HCT116 (cell line): ENCODE measurements at regions not wholly inside any gene's neighbourhood (a gene's known extent, or its start where the extent isn't known, plus 50 kb on each side); places are given as distances from the start of the nearest gene placed in this dataset.

Experiments
- ATAC-seq: fragments of 200-7000 bp; cut with Tn5 transposase; 2 replicates; pipeline ENCODE4 v1.9.1; 2020; ENCODE audit warnings: mild to moderate bottlenecking, moderate library complexity
- BruUV-seq: library from RNA; stranded (reverse); fragments of 400-500 nt; replicated peaks from 2 replicates; lab custom pipeline; 2021; lab: Mats Ljungman, UMichigan
- CTCF ChIA-PET: fragments of 300-600 bp; sonication (Branson Sonifier 250); formaldehyde crosslinking; loops from one replicate; lab custom pipeline; 2021; ENCODE audit warnings: antibody characterized with exemption; lab: Charles Lee
- POLR2A ChIA-PET: fragments of 300-600, 350-600 bp; sonication (Branson Sonifier 250); formaldehyde crosslinking; loops from one replicate; lab custom pipeline; 2021; ENCODE audit warnings: antibody characterized with exemption; lab: Charles Lee
- RAD21 ChIA-PET, 2 experiments: fragments of 300-600 bp; sonication (Branson Sonifier 250); formaldehyde crosslinking; loops; one replicate each; lab custom pipeline; 2023; ENCODE audit warnings: low total read pairs in 2 of 2; ENCODE audit not compliant: uncharacterized antibody in 2 of 2, unreplicated experiment in 2 of 2, low non-redundant PET in 1 of 2; lab: Charles Lee
- DNase-seq: peaks from one replicate; pipeline ENCODE4 v3.0.0-alpha.2; 2010; ENCODE audit warnings: low read depth, low spot score
- H2AFZ ChIP-seq: fragments of 200-600 bp; shearing (Covaris generic), sonication (generic); 2 replicates; pipeline ENCODE4 v1.6.1; 2017; ENCODE audit warnings: low read depth, mixed run types, mixed read lengths, antibody characterized with exemption, low read length; ENCODE audit not compliant: poor library complexity, severe bottlenecking
- H3K27ac ChIP-seq: 2 replicates; pipeline ENCODE4 v1.5.1; 2012; ENCODE audit warnings: low read depth, low read length
- H3K27me3 ChIP-seq: fragments of 200-600 bp; sonication (generic); 2 replicates; pipeline ENCODE4 v1.6.1; 2016; ENCODE audit warnings: mixed run types, low read length, mixed read lengths; ENCODE audit not compliant: insufficient read depth
- H3K36me3 ChIP-seq, 2 experiments: fragments of 200-500 bp in 1 of 2; fragments of 200-600 bp in 1 of 2; sonication (Bioruptor generic) in 1 of 2; sonication (generic) in 1 of 2; 2 replicates each; pipeline versions ENCODE4 v1.5.1 to v1.6.1; 2014 to 2016; ENCODE audit warnings: low read length in 2 of 2, inconsistent platforms in 1 of 2, mixed read lengths in 1 of 2, mixed run types in 1 of 2; ENCODE audit not compliant: insufficient read depth in 2 of 2, control insufficient read depth in 1 of 2
- H3K4me1 ChIP-seq, 2 experiments: fragments of 200-600 bp in 1 of 2; sonication (generic) in 1 of 2; 2 replicates each; pipeline versions ENCODE4 v1.5.1 to v1.6.1; 2012 to 2017; ENCODE audit warnings: low read length in 2 of 2, inconsistent platforms in 1 of 2, mild to moderate bottlenecking in 1 of 2, mixed read lengths in 1 of 2, mixed run types in 1 of 2, moderate library complexity in 1 of 2; ENCODE audit not compliant: insufficient read depth in 2 of 2, control insufficient read depth in 1 of 2
- H3K4me2 ChIP-seq: fragments of 200-600 bp; sonication (generic); 2 replicates; pipeline ENCODE4 v1.6.1; 2017; ENCODE audit warnings: mixed run types, low read length, mixed read lengths
- H3K4me3 ChIP-seq, 2 experiments: fragments of 200-600 bp in 1 of 2; sonication (generic) in 1 of 2; replicated peaks in 1 of 2; 2 replicates each; pipeline ENCODE4 v1.5.1; 2011 to 2016; ENCODE audit warnings: low read length in 2 of 2, control low read depth in 1 of 2, low read depth in 1 of 2, mild to moderate bottlenecking in 1 of 2, mixed read lengths in 1 of 2, mixed run types in 1 of 2
- H3K79me2 ChIP-seq: fragments of 200-600 bp; sonication (generic); 2 replicates; pipeline ENCODE4 v1.6.1; 2017; ENCODE audit warnings: mild to moderate bottlenecking, mixed run types, low read length, moderate library complexity, mixed read lengths; ENCODE audit not compliant: insufficient read depth
- H3K9ac ChIP-seq: fragments of 200-600 bp; sonication (generic); 2 replicates; pipeline ENCODE4 v1.6.1; 2016; ENCODE audit warnings: low read length, mixed read lengths
- H3K9me2 ChIP-seq: fragments of 200-600 bp; sonication (generic), shearing (Covaris generic); 2 replicates; pipeline ENCODE4 v1.6.1; 2017; ENCODE audit warnings: mixed run types, mild to moderate bottlenecking, moderate library complexity; ENCODE audit not compliant: insufficient read depth
- H3K9me3 ChIP-seq, 2 experiments: fragments of 200-500 bp in 1 of 2; fragments of 200-600 bp in 1 of 2; sonication (Bioruptor generic) in 1 of 2; sonication (generic) in 1 of 2; 2 replicates each; pipeline ENCODE4 v1.6.1; 2014 to 2017; ENCODE audit warnings: low read length in 2 of 2, mixed read lengths in 2 of 2, inconsistent platforms in 1 of 2, low read depth in 1 of 2, mild to moderate bottlenecking in 1 of 2, mixed run types in 1 of 2, moderate library complexity in 1 of 2; ENCODE audit not compliant: control insufficient read depth in 1 of 2, insufficient read depth in 1 of 2
- H4K20me1 ChIP-seq: fragments of 200-600 bp; sonication (generic), shearing (Covaris generic); 2 replicates; pipeline ENCODE4 v1.6.1; 2017; ENCODE audit warnings: mixed run types, mild to moderate bottlenecking, moderate library complexity; ENCODE audit not compliant: insufficient read depth
- CBX3 ChIP-seq: IDR thresholded peaks from 2 replicates; pipeline ENCODE4 v1.6.1; 2012; ENCODE audit warnings: low read depth
- CEBPB ChIP-seq: IDR thresholded peaks from 2 replicates; pipeline ENCODE4 v1.6.1; 2012; ENCODE audit warnings: low read depth
- CTCF ChIP-seq, 3 experiments: fragments of 200-600 bp in 1 of 3; sonication (generic) in 1 of 3; IDR thresholded peaks in 2 of 3; conservative IDR thresholded peaks in 1 of 3; 2 replicates each; pipeline ENCODE4 v1.5.1; 2012 to 2017; ENCODE audit warnings: low read depth in 2 of 3, low read length in 2 of 3, antibody characterized with exemption in 1 of 3, borderline replicate concordance in 1 of 3, control low read depth in 1 of 3, mild to moderate bottlenecking in 1 of 3, mixed read lengths in 1 of 3, mixed run types in 1 of 3, moderate library complexity in 1 of 3; ENCODE audit not compliant: insufficient read depth in 1 of 3
- EGR1 ChIP-seq: IDR thresholded peaks from 2 replicates; pipeline ENCODE4 v1.6.1; 2012; ENCODE audit warnings: low read depth
- JUND ChIP-seq: IDR thresholded peaks from 2 replicates; pipeline ENCODE4 v1.6.1; 2012
- MAX ChIP-seq: IDR thresholded peaks from 2 replicates; pipeline ENCODE4 v1.6.1; 2012
- POLR2A ChIP-seq: IDR thresholded peaks from 2 replicates; pipeline ENCODE4 v1.7.0; 2011; ENCODE audit warnings: borderline replicate concordance; ENCODE audit not compliant: insufficient read depth, insufficient read length; ENCODE audit errors: extremely low read depth
- POLR2AphosphoS5 ChIP-seq: IDR thresholded peaks from 2 replicates; pipeline ENCODE4 v1.6.1; 2011; ENCODE audit warnings: mild to moderate bottlenecking, low read depth, low read length, moderate library complexity
- RAD21 ChIP-seq: IDR thresholded peaks from 2 replicates; pipeline ENCODE4 v1.6.1; 2012; ENCODE audit warnings: low read depth, mild to moderate bottlenecking
- SIN3A ChIP-seq: IDR thresholded peaks from 2 replicates; pipeline ENCODE4 v1.6.1; 2012; ENCODE audit warnings: low read depth
- SRF ChIP-seq: IDR thresholded peaks from 2 replicates; pipeline ENCODE4 v1.6.1; 2012; ENCODE audit warnings: low read depth
- TCF7L2 ChIP-seq: IDR thresholded peaks from 2 replicates; pipeline ENCODE4 v1.7.0; 2011; ENCODE audit warnings: borderline replicate concordance, inconsistent platforms; ENCODE audit not compliant: insufficient read depth, insufficient read length; ENCODE audit errors: extremely low read depth
- ZNF274 ChIP-seq: fragments of 200-500 bp; sonication (Bioruptor generic); IDR thresholded peaks from 2 replicates; pipeline ENCODE4 v1.6.1; 2014; ENCODE audit warnings: mild to moderate bottlenecking, low read depth, low read length, inconsistent platforms
- intact Hi-C: fragments of 100-400 bp; cut with micrococcal nuclease; formaldehyde crosslinking; loops from 2 replicates; pipeline ENCODE4 v1.10.0; 2022

- BruUV-seq, result no TSS peak
- Histone ChIP-seq H3K27ac (peak overlapping the region; percentile 93), H2AFZ (no peak overlapping the region), H3K9me3 (no peaks in the 10 kb centered on the region), H3K4me2 (no peak overlapping the region), H3K4me3 (no peak overlapping the region), H3K9me2 (no peaks in the 10 kb centered on the region), H3K36me3 (no peaks in the 10 kb centered on the region; a peak in 1 of 4 replicates), H4K20me1 (no peaks in the 10 kb centered on the region), H3K79me2 (no peaks in the 10 kb centered on the region; the same call in 1 of the 2 replicates), H3K27me3 (no peaks in the 10 kb centered on the region), H3K4me1 (peaks cover 53 to 87% of the 10 kb centered on the region in 2 experiments), H3K9ac (peak overlapping the region; percentile 46; the same call in 1 of the 2 replicates)
- CTCF ChIA-PET, result interaction anchor here (1.2 kb wide), 1 partner anchor 8 kb away, joined by 3 read pairs; no protein-coding TSS in a partner anchor
- TF ChIP-seq SIN3A, result no peak
- 0 out of 2 replicates have a peak, but pooled peaks have one; percentile 34 for TF ChIP-seq CBX3
- TF ChIP-seq RAD21, result no peak
- TF ChIP-seq CEBPB, result no peak
- no peak for TF ChIP-seq ZNF274
- TF ChIP-seq EGR1, result no peak
- no peak for TF ChIP-seq CTCF (IDR thresholded peaks at IDR 0.05 in 2 of 3, conservative IDR thresholded peaks at IDR 0.05 in 1 of 3; ENCODE audit: borderline replicate concordance in 1 of 3, insufficient read depth in 1 of 3, low read depth in 2 of 3, low read length in 2 of 3)
- no peak for TF ChIP-seq MAX
- 0 out of 2 replicates have a peak, but pooled peaks have one; percentile 20 for TF ChIP-seq POLR2AphosphoS5
- TF ChIP-seq SRF, result no peak
- TF ChIP-seq POLR2A, result no peak
- TF ChIP-seq TCF7L2, result no peak
- no peak for TF ChIP-seq JUND
- DNase-seq, result no peak
- no peak for ATAC-seq
- intact Hi-C loops, result no loop called here
- RAD21 ChIA-PET, result interaction anchor here in 1 of 2 experiments (1.2 kb wide), 1 partner anchor 15 kb away, joined by 3 read pairs; no protein-coding TSS in a partner anchor
- POLR2A ChIA-PET, result interaction anchor here (1.3 to 1.5 kb wide), 2 partner anchors 15 to 18 kb away, joined by 3 to 4 read pairs; no protein-coding TSS in a partner anchor
Observed at GRCh38 chr2:226132323-226133215, 667.1 kb downstream of the IRS1 start.
